ENCODE measurements at regions not wholly inside any gene's neighbourhood (a gene's known extent, or its start where the extent isn't known, plus 50 kb on each side); places are given as distances from the start of the nearest gene placed in this dataset.
"Not testable (repeated sequence)": the region's sequence is repeated elsewhere in the genome, so short reads cannot be mapped to it uniquely, and the experiment has no call there.

- Mint-ChIP-seq H3K4me3 (ENCODE audit: unreplicated experiment) (no peak overlapping the region), H3K27ac (ENCODE audit: low read depth, unreplicated experiment) (no peak overlapping the region), H3K36me3 (ENCODE audit: insufficient read depth, unreplicated experiment) (no peaks in the 10 kb centered on the region), H3K27me3 (ENCODE audit: insufficient read depth, unreplicated experiment) (no peaks in the 10 kb centered on the region), H3K4me1 (ENCODE audit: insufficient read depth, unreplicated experiment) (no peaks in the 10 kb centered on the region), H3K9me3 (ENCODE audit: unreplicated experiment) (no peaks in the 10 kb centered on the region)
- TF ChIP-seq, protein P1, sequence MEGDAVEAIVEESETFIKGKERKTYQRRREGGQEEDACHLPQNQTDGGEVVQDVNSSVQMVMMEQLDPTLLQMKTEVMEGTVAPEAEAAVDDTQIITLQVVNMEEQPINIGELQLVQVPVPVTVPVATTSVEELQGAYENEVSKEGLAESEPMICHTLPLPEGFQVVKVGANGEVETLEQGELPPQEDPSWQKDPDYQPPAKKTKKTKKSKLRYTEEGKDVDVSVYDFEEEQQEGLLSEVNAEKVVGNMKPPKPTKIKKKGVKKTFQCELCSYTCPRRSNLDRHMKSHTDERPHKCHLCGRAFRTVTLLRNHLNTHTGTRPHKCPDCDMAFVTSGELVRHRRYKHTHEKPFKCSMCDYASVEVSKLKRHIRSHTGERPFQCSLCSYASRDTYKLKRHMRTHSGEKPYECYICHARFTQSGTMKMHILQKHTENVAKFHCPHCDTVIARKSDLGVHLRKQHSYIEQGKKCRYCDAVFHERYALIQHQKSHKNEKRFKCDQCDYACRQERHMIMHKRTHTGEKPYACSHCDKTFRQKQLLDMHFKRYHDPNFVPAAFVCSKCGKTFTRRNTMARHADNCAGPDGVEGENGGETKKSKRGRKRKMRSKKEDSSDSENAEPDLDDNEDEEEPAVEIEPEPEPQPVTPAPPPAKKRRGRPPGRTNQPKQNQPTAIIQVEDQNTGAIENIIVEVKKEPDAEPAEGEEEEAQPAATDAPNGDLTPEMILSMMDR (IDR thresholded peaks at IDR 0.05; ENCODE audit: unreplicated experiment), result no peak
- ChIA-PET POLR2A (interaction anchor here (0.7 kb wide), 1 partner anchor 164 kb away, joined by 3 read pairs; no protein-coding TSS in a partner anchor), CTCF (interaction anchor here (0.5 to 0.9 kb wide), 4 partner anchors 23 to 1223 kb away, joined by 3 to 10 read pairs (median 3); no protein-coding TSS in a partner anchor)
- intact Hi-C loops (cut with micrococcal nuclease), result no loop called here
- no peak for DNase-seq (ENCODE audit: unreplicated experiment)
- no TSS peak for BruUV-seq (replicated peaks)
Observed at GRCh38 chr4:34486461-34487363, 1757.6 kb downstream of the ARAP2 start.

- BruUV-seq (replicated peaks), result no TSS peak
- intact Hi-C loops (cut with micrococcal nuclease), result no loop called here
- Mint-ChIP-seq H3K27me3 (ENCODE audit: insufficient read depth, unreplicated experiment) (no peaks in the 10 kb centered on the region), H3K4me3 (ENCODE audit: unreplicated experiment) (no peak overlapping the region), H3K4me1 (ENCODE audit: insufficient read depth, unreplicated experiment) (no peaks in the 10 kb centered on the region), H3K9me3 (ENCODE audit: unreplicated experiment) (no peaks in the 10 kb centered on the region), H3K27ac (ENCODE audit: low read depth, unreplicated experiment) (no peak overlapping the region), H3K36me3 (ENCODE audit: insufficient read depth, unreplicated experiment) (no peaks in the 10 kb centered on the region)
- POLR2A ChIA-PET, result no interaction called here
- TF ChIP-seq, protein P1 (IDR thresholded peaks at IDR 0.05; ENCODE audit: unreplicated experiment), result no peak
- CTCF ChIA-PET, result no interaction called here
- DNase-seq (ENCODE audit: unreplicated experiment), result no peak
Observed at GRCh38 chr4:34492414-34492813, 1751.9 kb downstream of the ARAP2 start.

DNA sequence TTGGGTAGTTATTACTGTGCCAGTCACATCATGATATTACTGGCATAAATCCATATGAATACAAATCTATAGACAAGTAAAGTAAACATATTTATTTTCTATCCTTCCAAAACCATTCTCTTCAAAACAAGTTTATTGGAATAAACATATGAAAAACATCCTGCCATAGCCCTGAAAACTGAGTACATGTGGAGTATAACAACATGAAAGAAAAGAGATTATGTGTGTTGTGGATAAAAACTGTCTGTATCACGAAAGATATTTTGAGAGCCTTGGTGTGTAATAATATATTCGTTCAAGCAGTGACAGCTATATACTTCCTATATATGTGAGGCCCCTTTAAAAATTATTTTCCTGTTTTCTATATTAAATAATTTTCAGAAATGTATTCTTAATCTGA is 1742.2 kb downstream of the ARAP2 start:
- intact Hi-C loops (cut with micrococcal nuclease), result no loop called here
- no TSS peak for BruUV-seq (replicated peaks)
- H3K4me3 Mint-ChIP-seq (ENCODE audit: unreplicated experiment), result no peak overlapping the region
- POLR2A ChIA-PET, result no interaction called here
- CTCF ChIA-PET, result no interaction called here
- no peaks in the 10 kb centered on the region for H3K4me1 Mint-ChIP-seq (ENCODE audit: insufficient read depth, unreplicated experiment)
- H3K36me3 Mint-ChIP-seq (ENCODE audit: insufficient read depth, unreplicated experiment), result no peaks in the 10 kb centered on the region
- H3K27ac Mint-ChIP-seq (ENCODE audit: low read depth, unreplicated experiment), result no peak overlapping the region
- DNase-seq (ENCODE audit: unreplicated experiment), result no peak
- no peaks in the 10 kb centered on the region for H3K27me3 Mint-ChIP-seq (ENCODE audit: insufficient read depth, unreplicated experiment)
- H3K9me3 Mint-ChIP-seq (ENCODE audit: unreplicated experiment), result no peaks in the 10 kb centered on the region
- TF ChIP-seq, protein P1 (IDR thresholded peaks at IDR 0.05; ENCODE audit: unreplicated experiment), result no peak

- H3K36me3 Mint-ChIP-seq (ENCODE audit: insufficient read depth, unreplicated experiment); BruUV-seq (replicated peaks); CTCF ChIA-PET; H3K27ac Mint-ChIP-seq (ENCODE audit: low read depth, unreplicated experiment); H3K4me1 Mint-ChIP-seq (ENCODE audit: insufficient read depth, unreplicated experiment); H3K9me3 Mint-ChIP-seq (ENCODE audit: unreplicated experiment); POLR2A ChIA-PET; H3K27me3 Mint-ChIP-seq (ENCODE audit: insufficient read depth, unreplicated experiment); H3K4me3 Mint-ChIP-seq (ENCODE audit: unreplicated experiment); intact Hi-C loops (cut with micrococcal nuclease); DNase-seq (ENCODE audit: unreplicated experiment): not testable (repeated sequence)
Observed at GRCh38 chr4:34504731-34505130, 1739.6 kb downstream of the ARAP2 start.

- H3K9me3 Mint-ChIP-seq (ENCODE audit: unreplicated experiment); H3K4me1 Mint-ChIP-seq (ENCODE audit: insufficient read depth, unreplicated experiment); H3K36me3 Mint-ChIP-seq (ENCODE audit: insufficient read depth, unreplicated experiment); DNase-seq (ENCODE audit: unreplicated experiment); H3K27ac Mint-ChIP-seq (ENCODE audit: low read depth, unreplicated experiment); BruUV-seq (replicated peaks); POLR2A ChIA-PET; H3K27me3 Mint-ChIP-seq (ENCODE audit: insufficient read depth, unreplicated experiment); H3K4me3 Mint-ChIP-seq (ENCODE audit: unreplicated experiment); intact Hi-C loops (cut with micrococcal nuclease): not testable (repeated sequence)
- CTCF ChIA-PET, result interaction anchor here (0.6 to 1.4 kb wide), 3 partner anchors 7 to 884 kb away, joined by 4 to 5 read pairs (median 5); no protein-coding TSS in a partner anchor
Observed at GRCh38 chr4:34506511-34507092, 1737.7 kb downstream of the ARAP2 start.

All from MCF 10A (cell line).